ENCODE measurements at regions not wholly inside any gene's neighbourhood (a gene's known extent, or its start where the extent isn't known, plus 50 kb on each side); places are given as distances from the start of the nearest gene placed in this dataset.

GRCh38 chr14:43362586-43362985, 1144.5 kb downstream of the FSCB start:
- intact Hi-C loops (cut with micrococcal nuclease; ENCODE audit: unreplicated experiment) = no loop called here
- BruUV-seq (replicated peaks) = no TSS peak
- no peaks in the 10 kb centered on the region for H3K36me3 ChIP-seq (ENCODE audit: insufficient read depth, low read length, poor library complexity, severe bottlenecking)
- no peak overlapping the region for H3K4me3 ChIP-seq (ENCODE audit: low read depth, low read length, poor library complexity, severe bottlenecking)
- H3K4me1 ChIP-seq (ENCODE audit: insufficient read depth, low read length, poor library complexity, severe bottlenecking) = no peaks in the 10 kb centered on the region
- no peaks in the 10 kb centered on the region for H3K27me3 ChIP-seq (replicated peaks; ENCODE audit: insufficient read depth, low read depth, low read length, poor library complexity)
- CTCF ChIA-PET = no interaction called here
- no peak for DNase-seq (ENCODE audit: low spot score)
- no peaks in the 10 kb centered on the region for H3K9me3 ChIP-seq (ENCODE audit: low read depth, low read length, poor library complexity, severe bottlenecking)
- POLR2A ChIA-PET (ENCODE audit: low non-redundant PET) = no interaction called here
- no peak overlapping the region for H3K27ac ChIP-seq (ENCODE audit: low read depth, low read length, poor library complexity, severe bottlenecking)
- TF ChIP-seq EZH2 (IDR thresholded peaks at IDR 0.05; ENCODE audit: borderline replicate concordance, low read depth, low read length, poor library complexity, severe bottlenecking) (no peak), CTCF (conservative IDR thresholded peaks at IDR 0.05; ENCODE audit: low read depth, low read length) (no peak)

GRCh38 chr14:43361751-43362150, 1145.3 kb downstream of the FSCB start:
- Histone ChIP-seq H3K4me3 (ENCODE audit: low read depth, low read length, poor library complexity, severe bottlenecking) (no peak overlapping the region), H3K4me1 (ENCODE audit: insufficient read depth, low read length, poor library complexity, severe bottlenecking) (no peaks in the 10 kb centered on the region), H3K9me3 (ENCODE audit: low read depth, low read length, poor library complexity, severe bottlenecking) (no peaks in the 10 kb centered on the region), H3K27me3 (replicated peaks; ENCODE audit: insufficient read depth, low read depth, low read length, poor library complexity) (no peaks in the 10 kb centered on the region), H3K27ac (ENCODE audit: low read depth, low read length, poor library complexity, severe bottlenecking) (no peak overlapping the region), H3K36me3 (ENCODE audit: insufficient read depth, low read length, poor library complexity, severe bottlenecking) (no peaks in the 10 kb centered on the region)
- intact Hi-C loops (cut with micrococcal nuclease; ENCODE audit: unreplicated experiment) = no loop called here
- ChIA-PET CTCF (no interaction called here), POLR2A (ENCODE audit: low non-redundant PET) (no interaction called here)
- BruUV-seq (replicated peaks) = no TSS peak
- no peak for DNase-seq (ENCODE audit: low spot score)
- TF ChIP-seq CTCF (conservative IDR thresholded peaks at IDR 0.05; ENCODE audit: low read depth, low read length) (no peak), EZH2 (IDR thresholded peaks at IDR 0.05; ENCODE audit: borderline replicate concordance, low read depth, low read length, poor library complexity, severe bottlenecking) (no peak)

- ChIA-PET CTCF (no interaction called here), POLR2A (ENCODE audit: low non-redundant PET) (no interaction called here)
- intact Hi-C loops (cut with micrococcal nuclease; ENCODE audit: unreplicated experiment) = no loop called here
- TF ChIP-seq CTCF (conservative IDR thresholded peaks at IDR 0.05; ENCODE audit: low read depth, low read length) (no peak), EZH2 (IDR thresholded peaks at IDR 0.05; ENCODE audit: borderline replicate concordance, low read depth, low read length, poor library complexity, severe bottlenecking) (no peak)
- Histone ChIP-seq H3K9me3 (ENCODE audit: low read depth, low read length, poor library complexity, severe bottlenecking) (no peaks in the 10 kb centered on the region), H3K27me3 (replicated peaks; ENCODE audit: insufficient read depth, low read depth, low read length, poor library complexity) (no peaks in the 10 kb centered on the region), H3K27ac (ENCODE audit: low read depth, low read length, poor library complexity, severe bottlenecking) (no peak overlapping the region), H3K4me1 (ENCODE audit: insufficient read depth, low read length, poor library complexity, severe bottlenecking) (no peaks in the 10 kb centered on the region), H3K4me3 (ENCODE audit: low read depth, low read length, poor library complexity, severe bottlenecking) (no peak overlapping the region), H3K36me3 (ENCODE audit: insufficient read depth, low read length, poor library complexity, severe bottlenecking) (no peaks in the 10 kb centered on the region)
- DNase-seq (ENCODE audit: low spot score) = no peak
- BruUV-seq (replicated peaks) = no TSS peak
Observed at GRCh38 chr14:43360239-43360638, 1146.8 kb downstream of the FSCB start.
